H1 (cell line): ENCODE measurements at regions not wholly inside any gene's neighbourhood (a gene's known extent, or its start where the extent isn't known, plus 50 kb on each side); places are given as distances from the start of the nearest gene placed in this dataset.

Experiments
- CTCF ChIA-PET: fragments of 300-600 bp; sonication (Branson Sonifier 250); formaldehyde crosslinking; loops from one replicate; lab custom pipeline; 2021; ENCODE audit not compliant: partially characterized antibody; lab: Charles Lee
- POLR2A ChIA-PET: fragments of 300-600 bp; sonication (Branson Sonifier 250); formaldehyde crosslinking; loops from one replicate; lab custom pipeline; 2021; ENCODE audit warnings: inconsistent platforms; ENCODE audit not compliant: partially characterized antibody; lab: Charles Lee
- DNase-seq, 2 experiments: peaks; one replicate each; pipeline versions ENCODE4 v3.0.0 to v3.0.0-alpha.2; 2010 to 2022; ENCODE audit warnings: low spot score in 2 of 2, low read depth in 1 of 2, mixed read lengths in 1 of 2
- FAIRE-seq: peaks from 2 replicates; lab custom pipeline; 2011; peaks lifted over from hg19 to GRCh38; lab: Jason Lieb, UNC
- H2AFZ ChIP-seq: 2 replicates; pipeline ENCODE4 v1.8.1; 2012; ENCODE audit warnings: low read length, inconsistent platforms
- H2AK5ac ChIP-seq: 2 replicates; pipeline ENCODE4 v1.6.1; 2013; ENCODE audit warnings: low read depth, low read length
- H2BK120ac ChIP-seq: replicated peaks from 2 replicates; pipeline ENCODE3; 2013; ENCODE audit warnings: low read depth, low read length, inconsistent platforms
- H2BK12ac ChIP-seq: 2 replicates; pipeline ENCODE4 v1.6.1; 2013; ENCODE audit warnings: low read depth, low read length
- H2BK15ac ChIP-seq: 2 replicates; pipeline ENCODE4 v1.6.1; 2013; ENCODE audit warnings: low read length
- H2BK20ac ChIP-seq: 2 replicates; pipeline ENCODE4 v1.6.1; 2013; ENCODE audit warnings: low read length
- H2BK5ac ChIP-seq: 2 replicates; pipeline ENCODE4 v1.6.1; 2013; ENCODE audit warnings: low read depth, low read length
- H3K14ac ChIP-seq: 2 replicates; pipeline ENCODE4 v1.6.1; 2013; ENCODE audit warnings: inconsistent platforms; ENCODE audit not compliant: insufficient read length
- H3K18ac ChIP-seq: 2 replicates; pipeline ENCODE4 v1.6.1; 2013; ENCODE audit warnings: low read length; ENCODE audit errors: extremely low read depth
- H3K23ac ChIP-seq: 2 replicates; pipeline ENCODE4 v1.6.1; 2013; ENCODE audit warnings: inconsistent platforms; ENCODE audit not compliant: insufficient read length
- H3K23me2 ChIP-seq: 2 replicates; pipeline ENCODE4 v1.6.1; 2013; ENCODE audit warnings: low read depth, low read length
- H3K27ac ChIP-seq: 2 replicates; pipeline ENCODE4 v1.6.1; 2011; ENCODE audit warnings: low read depth, low read length, inconsistent platforms
- H3K27me3 ChIP-seq, 4 experiments: replicated peaks in 1 of 4; 1 replicate in 1 of 4; 2 replicates in 3 of 4; pipeline versions ENCODE4 v1.6.1 to v1.8.1; 2011 to 2013; ENCODE audit warnings: low read length in 3 of 4, mild to moderate bottlenecking in 3 of 4, inconsistent platforms in 2 of 4, mixed read lengths in 2 of 4, moderate library complexity in 1 of 4; ENCODE audit not compliant: control insufficient read depth in 3 of 4, insufficient read depth in 3 of 4; ENCODE audit errors: extremely low read depth in 1 of 4
- H3K36me3 ChIP-seq, 4 experiments: 2 replicates each; pipeline versions ENCODE4 v1.6.1 to v1.8.1; 2011 to 2013; ENCODE audit warnings: mild to moderate bottlenecking in 4 of 4, low read length in 3 of 4, moderate library complexity in 2 of 4, control low read depth in 1 of 4, inconsistent platforms in 1 of 4; ENCODE audit not compliant: insufficient read depth in 4 of 4, control insufficient read depth in 2 of 4
- H3K4ac ChIP-seq: replicated peaks from 2 replicates; pipeline ENCODE3; 2013; ENCODE audit warnings: low read length, low read depth, mixed read lengths, inconsistent platforms; ENCODE audit not compliant: insufficient read length
- H3K4me1 ChIP-seq, 4 experiments: replicated peaks in 1 of 4; 1 replicate in 1 of 4; 2 replicates in 3 of 4; pipeline versions ENCODE4 v1.6.1 to v1.8.1; 2011 to 2013; ENCODE audit warnings: low read length in 3 of 4, inconsistent platforms in 2 of 4, mixed read lengths in 1 of 4; ENCODE audit not compliant: insufficient read depth in 4 of 4, control insufficient read depth in 3 of 4
- H3K4me2 ChIP-seq, 2 experiments: 2 replicates each; pipeline versions ENCODE4 v1.6.1 to v1.8.1; 2011 to 2013; ENCODE audit warnings: low read depth in 2 of 2, low read length in 2 of 2, control low read depth in 1 of 2, inconsistent platforms in 1 of 2, mild to moderate bottlenecking in 1 of 2; ENCODE audit not compliant: insufficient read depth in 1 of 2
- H3K4me3 ChIP-seq, 4 experiments: fragments of 200-600, 300-600 bp in 1 of 4; sonication (generic), shearing (Covaris generic), sonication (Bioruptor Twin) in 1 of 4; 2 replicates each; pipeline versions ENCODE4 v1.5.1 to v1.8.1; 2011 to 2016; ENCODE audit warnings: low read length in 4 of 4, low read depth in 3 of 4, control low read depth in 2 of 4, inconsistent platforms in 2 of 4, mild to moderate bottlenecking in 2 of 4, mixed read lengths in 1 of 4, moderate library complexity in 1 of 4; ENCODE audit not compliant: insufficient read depth in 2 of 4; ENCODE audit errors: extremely low read depth in 1 of 4
- H3K56ac ChIP-seq: replicated peaks from 2 replicates; pipeline ENCODE3; 2013; ENCODE audit warnings: low read depth, mild to moderate bottlenecking, mixed read lengths, low read length, inconsistent platforms; ENCODE audit not compliant: insufficient read length
- H3K79me1 ChIP-seq: 2 replicates; pipeline ENCODE4 v1.6.1; 2013; ENCODE audit warnings: low read depth, low read length, control low read depth
- H3K79me2 ChIP-seq, 2 experiments: 2 replicates each; pipeline versions ENCODE4 v1.6.1 to v1.8.1; 2012 to 2013; ENCODE audit warnings: low read length in 2 of 2, mild to moderate bottlenecking in 2 of 2, inconsistent platforms in 1 of 2; ENCODE audit not compliant: insufficient read depth in 2 of 2, control insufficient read depth in 1 of 2
- H3K9ac ChIP-seq, 4 experiments: replicated peaks in 1 of 4; 1 replicate in 1 of 4; 2 replicates in 3 of 4; pipeline versions ENCODE4 v1.6.1 to v1.8.1; 2011 to 2013; ENCODE audit warnings: low read depth in 3 of 4, low read length in 3 of 4, control low read depth in 2 of 4, mild to moderate bottlenecking in 2 of 4, moderate library complexity in 2 of 4, inconsistent platforms in 1 of 4; ENCODE audit errors: extremely low read depth in 1 of 4
- H3K9me3 ChIP-seq, 2 experiments: 2 replicates each; pipeline versions ENCODE4 v1.6.1 to v1.8.1; 2012 to 2013; ENCODE audit warnings: mild to moderate bottlenecking in 2 of 2, moderate library complexity in 2 of 2, control low read depth in 1 of 2, inconsistent platforms in 1 of 2, low read depth in 1 of 2, low read length in 1 of 2, mixed read lengths in 1 of 2; ENCODE audit not compliant: insufficient read depth in 2 of 2
- H4K20me1 ChIP-seq, 2 experiments: replicated peaks in 1 of 2; 2 replicates each; pipeline versions ENCODE3 to v1.8.1; 2011 to 2013; ENCODE audit warnings: inconsistent platforms in 2 of 2, low read length in 2 of 2, mild to moderate bottlenecking in 1 of 2; ENCODE audit not compliant: insufficient read depth in 2 of 2, control insufficient read depth in 1 of 2
- H4K5ac ChIP-seq: 2 replicates; pipeline ENCODE4 v1.6.1; 2013; ENCODE audit warnings: low read length, low read depth, mixed read lengths, inconsistent platforms; ENCODE audit not compliant: insufficient read length
- H4K8ac ChIP-seq: 2 replicates; pipeline ENCODE4 v1.8.0; 2013; ENCODE audit warnings: mild to moderate bottlenecking, moderate library complexity, low read length, inconsistent platforms; ENCODE audit not compliant: insufficient read depth; ENCODE audit errors: extremely low read depth
- H4K91ac ChIP-seq: replicated peaks from 2 replicates; pipeline ENCODE3; 2013; ENCODE audit warnings: low read length, mixed read lengths, inconsistent platforms; ENCODE audit not compliant: insufficient read length
- BRCA1 ChIP-seq: IDR thresholded peaks from 2 replicates; pipeline ENCODE4 v1.6.1; 2012; ENCODE audit warnings: low read depth, low read length, improper control_type of control experiment
- GTF2F1 ChIP-seq: IDR thresholded peaks from 2 replicates; pipeline ENCODE4 v1.6.1; 2012; ENCODE audit warnings: low read depth, low read length, improper control_type of control experiment, borderline replicate concordance
- KDM4A ChIP-seq: IDR thresholded peaks from one replicate; pipeline ENCODE4 v1.7.1; 2012; ENCODE audit warnings: low read depth, mild to moderate bottlenecking, moderate library complexity, low read length, inconsistent platforms; ENCODE audit not compliant: severe bottlenecking
- WGBS, 2 experiments: shearing (Covaris generic) in 1 of 2; methylation state at CpG; one replicate each; pipeline versions ENCODE4 v1.1.6 to v1.1.7; 2013 to 2015; ENCODE audit warnings: low lambda C conversion rate in 2 of 2, mixed read lengths in 2 of 2, inconsistent platforms in 1 of 2, low coverage in 1 of 2, missing lambda C conversion rate in 1 of 2; ENCODE audit not compliant: insufficient replicate concordance in 2 of 2, insufficient coverage in 1 of 2, insufficient read length in 1 of 2; ENCODE audit errors: extremely low coverage in 1 of 2, missing lambda C conversion rate in 1 of 2; 5-methylcytosine and 5-hydroxymethylcytosine counted together
- TF ChIP-seq, protein P1 (sequence below): IDR thresholded peaks from 2 replicates; pipeline ENCODE4 v1.6.1; 2012; ENCODE audit warnings: inconsistent platforms

DNA sequence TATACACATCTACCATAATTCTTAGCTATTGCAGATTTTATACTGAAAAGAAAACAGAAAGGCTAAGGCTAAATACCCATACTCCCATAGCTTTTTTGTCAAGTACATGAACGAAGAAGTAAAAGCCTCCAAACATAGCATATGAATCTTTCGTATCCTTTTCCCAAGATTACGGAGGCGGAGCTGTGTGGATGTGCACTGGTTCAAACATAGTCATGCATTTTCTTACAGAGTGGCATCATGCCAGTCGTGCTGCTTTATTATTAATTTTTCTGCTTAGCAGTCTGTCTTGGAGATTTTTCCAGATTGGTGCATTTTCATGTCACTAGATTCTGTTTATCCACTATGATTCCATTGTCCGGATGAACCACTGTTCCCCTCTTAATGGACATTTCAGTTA, 118.7 kb upstream of the RUNX3 start:
- no peaks in the 10 kb centered on the region for H3K36me3 ChIP-seq
- no peak overlapping the region for H4K5ac ChIP-seq
- H3K56ac ChIP-seq = no peak overlapping the region
- no peak for FAIRE-seq
- H3K27me3 ChIP-seq = no peaks in the 10 kb centered on the region
- H3K18ac ChIP-seq = no peak overlapping the region
- no peak overlapping the region for H3K14ac ChIP-seq
- H3K4me3 ChIP-seq = no peak overlapping the region
- H3K4ac ChIP-seq = no peak overlapping the region
- no peak overlapping the region for H4K8ac ChIP-seq
- H2BK15ac ChIP-seq = no peak overlapping the region
- H4K20me1 ChIP-seq = no peaks in the 10 kb centered on the region
- H3K9ac ChIP-seq = no peak overlapping the region
- POLR2A ChIA-PET = no interaction called here
- no peaks in the 10 kb centered on the region for H3K9me3 ChIP-seq
- H3K4me2 ChIP-seq = no peak overlapping the region
- no peak for DNase-seq
- no peaks in the 10 kb centered on the region for H3K4me1 ChIP-seq
- CTCF ChIA-PET = no interaction called here
- H3K79me1 ChIP-seq = no peaks in the 10 kb centered on the region
- no peak overlapping the region for H2BK5ac ChIP-seq
- no peak overlapping the region for H2AK5ac ChIP-seq
- no peak overlapping the region for H4K91ac ChIP-seq
- no peak overlapping the region for H2BK12ac ChIP-seq
- H2BK20ac ChIP-seq = no peak overlapping the region
- 79% methylated on average over 6 of the region's 6 CpGs; no CpG with 5 or more reads in 1 of the 2 experiments for WGBS, 2 experiments
- H2BK120ac ChIP-seq = no peak overlapping the region
- no peak overlapping the region for H3K23ac ChIP-seq
- no peak overlapping the region for H2AFZ ChIP-seq
- H3K23me2 ChIP-seq = 0 out of 2 replicates have a peak, but pooled peaks cover 2% of the 10 kb centered on the region
- TF ChIP-seq BRCA1 (no peak), KDM4A (no peak), GTF2F1 (no peak)
- TF ChIP-seq, protein P1, sequence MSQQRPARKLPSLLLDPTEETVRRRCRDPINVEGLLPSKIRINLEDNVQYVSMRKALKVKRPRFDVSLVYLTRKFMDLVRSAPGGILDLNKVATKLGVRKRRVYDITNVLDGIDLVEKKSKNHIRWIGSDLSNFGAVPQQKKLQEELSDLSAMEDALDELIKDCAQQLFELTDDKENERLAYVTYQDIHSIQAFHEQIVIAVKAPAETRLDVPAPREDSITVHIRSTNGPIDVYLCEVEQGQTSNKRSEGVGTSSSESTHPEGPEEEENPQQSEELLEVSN = no peak
- H3K27ac ChIP-seq = no peak overlapping the region
- H3K79me2 ChIP-seq = no peaks in the 10 kb centered on the region
